ENCODE measurements at regions not wholly inside any gene's neighbourhood (a gene's known extent, or its start where the extent isn't known, plus 50 kb on each side); places are given as distances from the start of the nearest gene placed in this dataset.

DNA sequence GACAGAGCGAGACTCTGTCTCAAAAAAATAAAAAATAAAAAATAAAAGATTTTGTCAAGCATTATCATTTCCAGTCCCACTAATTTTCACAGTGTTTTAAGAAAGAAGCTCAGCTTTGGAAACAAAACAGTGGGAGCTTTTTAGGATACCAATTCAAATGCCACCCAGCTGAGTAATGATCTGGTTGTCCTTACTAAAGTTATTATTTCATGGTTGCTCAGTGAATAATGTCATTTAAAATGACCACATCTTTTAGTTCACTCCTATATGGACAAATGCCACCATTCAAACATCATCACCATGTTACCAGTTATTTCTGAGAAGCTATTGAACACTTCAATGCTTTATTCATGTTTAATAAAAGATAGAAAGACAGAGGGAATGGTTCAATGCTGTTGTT lies 365.0 kb downstream of the CCER1 start:
- TF ChIP-seq, protein P1, sequence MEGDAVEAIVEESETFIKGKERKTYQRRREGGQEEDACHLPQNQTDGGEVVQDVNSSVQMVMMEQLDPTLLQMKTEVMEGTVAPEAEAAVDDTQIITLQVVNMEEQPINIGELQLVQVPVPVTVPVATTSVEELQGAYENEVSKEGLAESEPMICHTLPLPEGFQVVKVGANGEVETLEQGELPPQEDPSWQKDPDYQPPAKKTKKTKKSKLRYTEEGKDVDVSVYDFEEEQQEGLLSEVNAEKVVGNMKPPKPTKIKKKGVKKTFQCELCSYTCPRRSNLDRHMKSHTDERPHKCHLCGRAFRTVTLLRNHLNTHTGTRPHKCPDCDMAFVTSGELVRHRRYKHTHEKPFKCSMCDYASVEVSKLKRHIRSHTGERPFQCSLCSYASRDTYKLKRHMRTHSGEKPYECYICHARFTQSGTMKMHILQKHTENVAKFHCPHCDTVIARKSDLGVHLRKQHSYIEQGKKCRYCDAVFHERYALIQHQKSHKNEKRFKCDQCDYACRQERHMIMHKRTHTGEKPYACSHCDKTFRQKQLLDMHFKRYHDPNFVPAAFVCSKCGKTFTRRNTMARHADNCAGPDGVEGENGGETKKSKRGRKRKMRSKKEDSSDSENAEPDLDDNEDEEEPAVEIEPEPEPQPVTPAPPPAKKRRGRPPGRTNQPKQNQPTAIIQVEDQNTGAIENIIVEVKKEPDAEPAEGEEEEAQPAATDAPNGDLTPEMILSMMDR (IDR thresholded peaks at IDR 0.05; ENCODE audit: insufficient read depth, low read depth, low read length, missing control alignments) = no peak
- H3K4me3 ChIP-seq (ENCODE audit: low read length) = no peak overlapping the region
- DNase-seq (ENCODE audit: low read depth) = no peak

DNA sequence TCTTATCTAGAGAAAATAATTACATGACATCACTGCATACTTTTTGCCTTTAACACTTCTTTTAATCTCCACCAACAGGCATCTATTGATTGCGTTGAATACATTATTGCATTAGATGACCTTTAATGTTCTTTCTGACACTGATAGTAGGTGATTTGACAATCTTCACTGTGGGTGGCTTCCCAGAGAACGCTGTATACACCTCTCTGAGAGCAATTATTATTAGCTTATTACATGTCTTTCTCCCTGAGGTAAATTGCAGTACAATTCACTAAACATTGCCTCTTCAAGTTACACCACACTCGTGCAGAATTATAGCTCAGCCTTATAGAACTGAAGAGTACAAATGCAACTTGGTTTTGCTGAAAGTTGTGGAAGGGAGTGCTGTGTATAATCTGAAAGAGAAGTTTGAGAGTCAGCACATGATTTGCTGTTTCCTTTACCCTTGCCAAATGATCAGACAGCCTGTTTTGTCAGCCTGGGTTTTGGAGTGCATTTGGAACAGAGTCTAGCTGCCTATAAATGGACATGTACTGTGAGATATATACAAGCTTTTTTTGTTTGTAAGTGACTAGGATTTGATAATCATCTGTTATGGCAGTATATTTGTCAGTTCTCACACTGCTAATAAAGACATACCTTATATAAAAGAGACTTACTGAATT lies 369.2 kb downstream of the CCER1 start:
- TF ChIP-seq, protein P1 (IDR thresholded peaks at IDR 0.05; ENCODE audit: insufficient read depth, low read depth, low read length, missing control alignments) = no peak
- no peak for DNase-seq (ENCODE audit: low read depth)
- H3K4me3 ChIP-seq (ENCODE audit: low read length) = no peak overlapping the region

DNA sequence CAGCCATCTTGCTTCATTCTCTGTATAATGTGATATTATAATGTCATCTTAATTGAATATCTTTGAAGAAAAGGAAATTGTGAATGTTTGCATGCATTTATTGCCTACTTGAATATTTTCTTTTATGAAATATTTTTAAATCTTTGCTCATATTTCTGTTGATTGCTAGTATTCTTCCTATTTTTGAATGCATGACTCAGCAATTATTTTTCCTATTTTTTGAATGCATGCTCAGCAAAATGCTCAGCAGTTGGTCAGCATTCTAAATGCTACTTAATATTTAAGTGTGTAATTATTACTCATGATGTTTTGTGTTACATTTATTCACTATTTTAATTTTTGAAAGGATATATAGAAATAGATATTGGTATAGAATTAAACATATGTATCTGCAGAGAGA lies 378.3 kb downstream of the CCER1 start:
- no peak overlapping the region for H3K4me3 ChIP-seq (ENCODE audit: low read length)
- DNase-seq (ENCODE audit: low read depth) = no peak
- TF ChIP-seq, protein P1 (IDR thresholded peaks at IDR 0.05; ENCODE audit: insufficient read depth, low read depth, low read length, missing control alignments) = no peak

DNA sequence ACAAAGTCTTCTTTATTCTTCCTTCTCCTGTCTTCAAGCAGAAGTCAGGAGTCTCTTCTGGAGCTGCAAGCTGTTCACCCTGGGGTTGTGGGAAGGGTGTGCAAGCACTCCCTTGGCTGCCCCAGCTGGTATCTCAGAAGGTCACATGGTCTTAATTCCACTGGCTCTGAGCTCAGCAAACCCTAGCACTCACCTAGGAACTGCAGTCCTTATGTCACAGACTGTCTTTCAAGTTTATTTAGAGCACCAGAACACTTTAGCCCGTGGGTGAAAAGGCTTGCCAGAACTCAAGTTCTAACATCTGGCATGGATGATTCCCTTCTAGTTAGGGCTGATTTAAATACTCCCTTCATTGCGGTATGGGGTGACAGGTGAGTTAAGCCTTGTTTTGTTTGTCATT lies 379.0 kb downstream of the CCER1 start:
- TF ChIP-seq, protein P1 (IDR thresholded peaks at IDR 0.05; ENCODE audit: insufficient read depth, low read depth, low read length, missing control alignments) = no peak
- no peak overlapping the region for H3K4me3 ChIP-seq (ENCODE audit: low read length)
- peak; percentile 21 for DNase-seq (ENCODE audit: low read depth)

DNA sequence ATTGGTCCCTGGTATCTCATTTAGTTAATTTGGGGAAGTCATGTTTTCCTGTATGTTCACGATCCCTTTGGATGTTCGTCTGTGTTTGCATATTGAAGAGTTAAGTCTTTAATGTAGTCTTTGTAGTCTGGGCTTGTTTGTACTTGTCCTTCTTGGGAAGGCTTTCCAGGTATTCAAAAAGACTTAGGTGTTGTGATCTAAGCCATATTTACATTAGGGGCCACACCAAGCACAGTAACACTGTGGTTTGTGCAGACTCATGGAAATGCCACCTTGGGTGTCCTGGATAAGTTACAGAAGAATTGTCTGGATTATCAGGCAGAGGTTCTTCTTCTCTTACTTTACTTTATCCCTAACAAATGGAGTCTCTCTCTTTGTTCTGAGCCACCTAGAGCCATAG lies 380.3 kb downstream of the CCER1 start:
- H3K4me3 ChIP-seq (ENCODE audit: low read length) = no peak overlapping the region
- TF ChIP-seq, protein P1 (IDR thresholded peaks at IDR 0.05; ENCODE audit: insufficient read depth, low read depth, low read length, missing control alignments) = no peak
- peak; percentile 78 for DNase-seq (ENCODE audit: low read depth)

DNA sequence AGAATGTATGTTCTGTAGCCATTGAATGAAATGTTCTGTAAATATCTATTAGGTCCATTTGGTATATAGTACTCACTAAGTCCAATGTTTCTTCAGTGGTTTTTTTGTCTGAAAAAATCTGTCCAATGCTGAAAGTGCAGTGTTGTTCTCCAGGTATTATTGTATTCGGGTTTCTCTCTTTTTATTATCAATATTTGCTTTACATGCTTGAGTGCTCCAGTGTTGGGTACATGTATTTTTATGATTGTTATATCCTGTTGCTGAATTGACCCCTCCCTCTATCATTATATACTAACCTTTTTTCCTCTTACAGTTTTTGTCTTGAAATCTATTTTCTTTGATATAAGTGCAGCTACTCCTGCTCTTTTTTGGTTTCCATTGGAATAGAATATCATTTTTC lies 382.2 kb downstream of the CCER1 start:
- TF ChIP-seq, protein P1 (IDR thresholded peaks at IDR 0.05; ENCODE audit: insufficient read depth, low read depth, low read length, missing control alignments) = no peak

DNA sequence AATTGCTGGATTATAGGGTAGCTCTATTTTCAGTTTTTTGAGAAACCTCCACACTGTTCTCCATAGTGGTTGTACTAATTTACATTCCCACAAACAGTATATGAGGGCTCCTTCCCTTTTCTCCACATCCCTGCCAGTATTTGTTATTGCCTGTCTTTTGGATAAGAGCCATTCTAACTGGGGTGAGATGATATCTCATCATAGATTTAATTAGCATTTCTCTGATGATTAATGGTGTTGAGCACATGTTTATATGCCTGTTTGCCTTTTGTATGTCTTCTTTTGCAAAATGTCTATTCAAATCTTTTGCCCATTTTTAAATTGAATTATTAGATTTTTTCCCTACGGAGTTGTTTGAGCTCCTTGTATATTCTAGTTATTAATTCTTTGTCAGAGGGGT lies 385.3 kb downstream of the CCER1 start:
- DNase-seq (ENCODE audit: low read depth) = no peak
- H3K4me3 ChIP-seq (ENCODE audit: low read length) = no peak overlapping the region
- TF ChIP-seq, protein P1 (IDR thresholded peaks at IDR 0.05; ENCODE audit: insufficient read depth, low read depth, low read length, missing control alignments) = no peak

More for the DNA sequence above, 382.2 kb downstream of the CCER1 start:
- no peak for DNase-seq (ENCODE audit: low read depth)
- no peak overlapping the region for H3K4me3 ChIP-seq (ENCODE audit: low read length)
